ENCODE measurements at regions not wholly inside any gene's neighbourhood (a gene's known extent, or its start where the extent isn't known, plus 50 kb on each side); places are given as distances from the start of the nearest gene placed in this dataset.

DNA sequence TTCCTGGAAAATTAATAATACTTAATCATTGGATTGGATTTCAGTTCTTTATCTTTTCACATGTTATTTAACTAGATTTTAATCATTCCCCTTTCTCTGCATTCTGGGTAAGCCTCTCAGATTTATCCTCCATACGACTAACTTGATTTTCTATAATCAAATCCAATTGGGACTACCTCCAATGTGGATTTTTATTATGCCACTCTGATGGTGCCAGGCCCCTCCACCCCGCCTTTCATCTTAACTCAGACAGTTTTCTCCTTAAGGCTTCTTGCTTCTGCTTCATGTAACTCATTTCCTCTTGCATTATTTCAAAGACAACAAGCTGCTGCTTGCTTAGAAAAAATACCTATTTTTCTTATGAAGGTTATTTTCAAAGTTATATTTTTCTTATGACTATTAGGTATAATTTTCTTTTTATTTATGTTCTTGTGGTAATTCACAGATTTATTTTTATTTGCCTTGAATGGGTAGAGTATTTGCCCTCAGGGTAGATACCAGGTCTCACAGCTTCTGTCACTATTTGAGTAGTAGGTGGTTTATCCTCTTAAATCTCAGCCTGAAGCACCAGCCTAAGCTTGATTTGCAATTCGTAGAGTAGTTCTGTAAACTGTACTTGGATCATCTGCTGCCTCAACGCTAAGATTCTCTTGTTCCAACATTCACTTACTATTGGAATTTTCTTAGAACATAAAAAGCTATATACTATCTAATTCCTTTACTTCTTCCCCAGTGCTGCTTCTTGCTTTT is 659.0 kb upstream of the ARRDC3 start:
- TF ChIP-seq POLR2AphosphoS5 (IDR thresholded peaks at IDR 0.05) (no peak), POLR2A (IDR thresholded peaks at IDR 0.05) (no peak)
- TF ChIP-seq, protein P1, sequence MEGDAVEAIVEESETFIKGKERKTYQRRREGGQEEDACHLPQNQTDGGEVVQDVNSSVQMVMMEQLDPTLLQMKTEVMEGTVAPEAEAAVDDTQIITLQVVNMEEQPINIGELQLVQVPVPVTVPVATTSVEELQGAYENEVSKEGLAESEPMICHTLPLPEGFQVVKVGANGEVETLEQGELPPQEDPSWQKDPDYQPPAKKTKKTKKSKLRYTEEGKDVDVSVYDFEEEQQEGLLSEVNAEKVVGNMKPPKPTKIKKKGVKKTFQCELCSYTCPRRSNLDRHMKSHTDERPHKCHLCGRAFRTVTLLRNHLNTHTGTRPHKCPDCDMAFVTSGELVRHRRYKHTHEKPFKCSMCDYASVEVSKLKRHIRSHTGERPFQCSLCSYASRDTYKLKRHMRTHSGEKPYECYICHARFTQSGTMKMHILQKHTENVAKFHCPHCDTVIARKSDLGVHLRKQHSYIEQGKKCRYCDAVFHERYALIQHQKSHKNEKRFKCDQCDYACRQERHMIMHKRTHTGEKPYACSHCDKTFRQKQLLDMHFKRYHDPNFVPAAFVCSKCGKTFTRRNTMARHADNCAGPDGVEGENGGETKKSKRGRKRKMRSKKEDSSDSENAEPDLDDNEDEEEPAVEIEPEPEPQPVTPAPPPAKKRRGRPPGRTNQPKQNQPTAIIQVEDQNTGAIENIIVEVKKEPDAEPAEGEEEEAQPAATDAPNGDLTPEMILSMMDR (IDR thresholded peaks at IDR 0.05) = no peak
